Hepatocyte (in vitro differentiated cells): ENCODE measurements at regions not wholly inside any gene's neighbourhood (a gene's known extent, or its start where the extent isn't known, plus 50 kb on each side); places are given as distances from the start of the nearest gene placed in this dataset.

Experiments used
- DNase-seq: peaks from one replicate; pipeline ENCODE4 v3.0.0-alpha.2; 2016; ENCODE audit warnings: low spot score
- H2AFZ ChIP-seq: fragments of 200-600 bp; sonication (generic); 2 replicates; pipeline ENCODE4 v1.6.0; 2016; ENCODE audit warnings: antibody characterized with exemption, mild to moderate bottlenecking
- H3K27ac ChIP-seq: fragments of 200-600 bp; sonication (generic); 2 replicates; pipeline ENCODE4 v1.5.1; 2016; ENCODE audit warnings: mild to moderate bottlenecking
- H3K27me3 ChIP-seq: fragments of 200-600 bp; sonication (generic); 2 replicates; pipeline ENCODE4 v1.6.1; 2016
- H3K36me3 ChIP-seq: fragments of 200-600 bp; sonication (generic); replicated peaks from 2 replicates; pipeline ENCODE4 v1.5.1; 2016; ENCODE audit warnings: low read depth; ENCODE audit not compliant: insufficient read depth
- H3K4me1 ChIP-seq: fragments of 200-600 bp; sonication (generic); 2 replicates; pipeline ENCODE4 v1.5.1; 2016; ENCODE audit warnings: mild to moderate bottlenecking, moderate library complexity; ENCODE audit not compliant: insufficient read depth
- H3K4me2 ChIP-seq: fragments of 200-600 bp; sonication (generic); 2 replicates; pipeline ENCODE4 v1.6.0; 2016
- H3K4me3 ChIP-seq: fragments of 200-600 bp; sonication (generic); 2 replicates; pipeline ENCODE4 v1.5.1; 2016; ENCODE audit warnings: mild to moderate bottlenecking
- H3K79me2 ChIP-seq: fragments of 200-600 bp; sonication (generic); 2 replicates; pipeline ENCODE4 v1.6.0; 2017; ENCODE audit warnings: mild to moderate bottlenecking
- H3K9me2 ChIP-seq: fragments of 200-600 bp; sonication (generic); replicated peaks from 2 replicates; pipeline ENCODE4 v1.6.0; 2017; ENCODE audit warnings: mild to moderate bottlenecking; ENCODE audit not compliant: insufficient read depth
- H3K9me3 ChIP-seq: fragments of 200-600 bp; sonication (generic); 2 replicates; pipeline ENCODE4 v1.5.1; 2016; ENCODE audit warnings: low read depth, mild to moderate bottlenecking
- H4K20me1 ChIP-seq: fragments of 200-600 bp; sonication (generic); 2 replicates; pipeline ENCODE4 v1.6.0; 2016; ENCODE audit warnings: mild to moderate bottlenecking; ENCODE audit not compliant: insufficient read depth, poor library complexity, severe bottlenecking
- CTCF ChIP-seq: fragments of 200-600 bp; sonication (generic); IDR thresholded peaks from 2 replicates; pipeline ENCODE4 v1.5.1; 2016; ENCODE audit warnings: antibody characterized with exemption, mild to moderate bottlenecking; ENCODE audit not compliant: poor library complexity
- EZH2 ChIP-seq: fragments of 200-600 bp; sonication (generic); IDR thresholded peaks from 2 replicates; pipeline ENCODE4 v1.6.1; 2016; ENCODE audit warnings: antibody characterized with exemption, mild to moderate bottlenecking, borderline replicate concordance
- EZH2phosphoT487 ChIP-seq: fragments of 200-600 bp; sonication (generic); IDR thresholded peaks from one replicate; pipeline ENCODE4 v1.6.1; 2018; ENCODE audit warnings: antibody characterized with exemption, mild to moderate bottlenecking, low read depth, moderate library complexity; ENCODE audit not compliant: unreplicated experiment, severe bottlenecking
- WGBS: methylation state at CpG from one replicate; pipeline ENCODE4 v1.1.6; 2016; ENCODE audit warnings: low lambda C conversion rate; ENCODE audit errors: missing lambda C conversion rate; 5-methylcytosine and 5-hydroxymethylcytosine counted together

- 86% methylated on average over 10 of the region's 10 CpGs for WGBS
- no peak overlapping the region for H2AFZ ChIP-seq
Measured at GRCh38 chr12:105555556-105556295, 225.2 kb downstream of the C12orf75 start.

DNA sequence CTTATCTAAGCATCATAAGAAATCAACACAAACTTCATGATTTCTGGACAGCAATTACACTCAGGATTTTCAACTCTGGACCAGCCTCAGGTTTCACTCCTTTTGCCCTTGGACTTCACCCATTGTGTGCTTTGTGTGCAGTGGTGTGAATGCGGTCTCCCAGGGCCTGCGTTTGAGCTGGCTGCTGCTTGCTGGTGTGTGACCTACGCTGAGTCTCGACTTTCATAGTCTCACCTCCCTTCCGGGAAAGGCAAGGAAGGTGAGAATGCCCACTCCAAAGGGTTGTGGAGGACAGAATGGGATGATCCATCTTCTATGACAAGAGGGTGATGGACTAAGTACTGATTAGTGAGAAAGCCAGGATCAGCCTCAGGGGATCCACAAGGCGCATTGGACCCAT is 228.8 kb downstream of the C12orf75 start:
- no peak overlapping the region for H3K4me3 ChIP-seq
- no peak overlapping the region for H2AFZ ChIP-seq
- H3K27ac ChIP-seq: no peak overlapping the region
- no peak for DNase-seq
- no peaks in the 10 kb centered on the region for H3K9me3 ChIP-seq
- H3K79me2 ChIP-seq: no peaks in the 10 kb centered on the region
- H3K4me1 ChIP-seq: peaks cover 10% of the 10 kb centered on the region
- no peaks in the 10 kb centered on the region for H3K9me2 ChIP-seq
- no peaks in the 10 kb centered on the region for H4K20me1 ChIP-seq
- TF ChIP-seq EZH2phosphoT487: no peak
- no peak for TF ChIP-seq CTCF
- no peak for TF ChIP-seq EZH2
- no peak overlapping the region for H3K4me2 ChIP-seq
- no peaks in the 10 kb centered on the region for H3K27me3 ChIP-seq
- WGBS: 91% methylated on average over 6 of the region's 6 CpGs
- H3K36me3 ChIP-seq: no peaks in the 10 kb centered on the region

More at GRCh38 chr12:105555556-105556295, 225.2 kb downstream of the C12orf75 start:
- no peak for TF ChIP-seq EZH2phosphoT487
- no peak for TF ChIP-seq CTCF
- TF ChIP-seq EZH2: no peak
- Histone ChIP-seq H4K20me1 (no peaks in the 10 kb centered on the region), H3K27me3 (no peaks in the 10 kb centered on the region), H3K36me3 (no peaks in the 10 kb centered on the region), H3K27ac (no peak overlapping the region), H3K4me2 (no peak overlapping the region), H3K9me3 (no peaks in the 10 kb centered on the region), H3K4me3 (no peak overlapping the region), H3K9me2 (no peaks in the 10 kb centered on the region), H3K79me2 (no peaks in the 10 kb centered on the region), H3K4me1 (no peaks in the 10 kb centered on the region)
- peak; percentile 23 for DNase-seq

DNA sequence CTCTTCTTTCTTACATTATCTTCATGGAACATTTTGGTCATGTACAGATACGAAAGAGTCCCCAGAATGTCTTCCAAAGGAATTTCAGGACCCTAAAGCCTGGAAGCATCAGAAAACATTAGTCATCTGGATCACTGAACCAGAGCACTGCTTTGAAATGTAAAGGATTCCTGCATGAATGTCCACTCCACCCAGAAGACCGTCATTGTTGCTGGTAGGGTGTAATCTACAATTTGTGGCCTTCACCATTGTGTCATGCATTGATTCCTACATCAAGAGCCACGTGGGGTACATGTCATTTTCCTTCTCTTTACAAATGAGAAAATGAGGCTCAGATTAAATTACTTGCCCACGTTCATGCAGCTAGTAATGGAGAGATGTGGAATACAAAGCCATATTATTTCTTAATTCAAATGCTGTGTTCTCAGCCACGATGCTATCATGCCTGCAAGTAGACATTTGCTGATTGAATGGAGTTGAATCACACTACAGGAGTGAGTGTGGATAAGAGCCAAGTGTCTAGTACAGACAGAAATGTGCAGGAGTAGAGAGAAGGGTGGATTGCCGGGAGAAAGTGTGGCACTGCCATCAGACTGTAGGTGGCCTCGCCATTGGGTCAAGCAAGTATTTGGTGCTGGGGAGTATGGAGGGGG is 231.2 kb downstream of the C12orf75 start:
- peak overlapping the region; percentile 54 for H3K27ac ChIP-seq

More for the DNA sequence above, 231.2 kb downstream of the C12orf75 start:
- Histone ChIP-seq H4K20me1 (no peaks in the 10 kb centered on the region), H3K79me2 (no peaks in the 10 kb centered on the region), H3K4me2 (peak overlapping the region; percentile 45), H3K36me3 (no peaks in the 10 kb centered on the region), H2AFZ (no peak overlapping the region), H3K27me3 (no peaks in the 10 kb centered on the region), H3K9me3 (no peaks in the 10 kb centered on the region), H3K9me2 (no peaks in the 10 kb centered on the region), H3K4me3 (no peak overlapping the region), H3K4me1 (peaks cover 10% of the 10 kb centered on the region)
- no peak for DNase-seq
- TF ChIP-seq EZH2phosphoT487 (no peak), EZH2 (no peak)
- 75% methylated on average over 7 of the region's 7 CpGs for WGBS
